ENCODE measurements at regions not wholly inside any gene's neighbourhood (a gene's known extent, or its start where the extent isn't known, plus 50 kb on each side); places are given as distances from the start of the nearest gene placed in this dataset.

- Histone ChIP-seq H3K4me1 (ENCODE audit: control insufficient read depth, insufficient read depth, low read length) (peaks cover 5% of the 10 kb centered on the region), H3K9me3 (ENCODE audit: control insufficient read depth, insufficient read depth, low read length) (no peaks in the 10 kb centered on the region), H3K4me3 (ENCODE audit: low read depth, low read length) (no peak overlapping the region), H3K27me3 (ENCODE audit: control insufficient read depth, insufficient read depth, low read length) (no peaks in the 10 kb centered on the region), H3K36me3 (ENCODE audit: control insufficient read depth, insufficient read depth, low read length) (no peaks in the 10 kb centered on the region), H3K9ac (ENCODE audit: low read depth, low read length) (no peak overlapping the region)
Measured at GRCh38 chr13:72315312-72315711, 412.1 kb downstream of the MZT1 start.

GRCh38 chr13:72314210-72314609 lies 413.2 kb downstream of the MZT1 start:
- Histone ChIP-seq H3K9ac (ENCODE audit: low read depth, low read length) (no peak overlapping the region), H3K27me3 (ENCODE audit: control insufficient read depth, insufficient read depth, low read length) (no peaks in the 10 kb centered on the region), H3K9me3 (ENCODE audit: control insufficient read depth, insufficient read depth, low read length) (no peaks in the 10 kb centered on the region), H3K4me1 (ENCODE audit: control insufficient read depth, insufficient read depth, low read length) (peaks cover 5% of the 10 kb centered on the region), H3K36me3 (ENCODE audit: control insufficient read depth, insufficient read depth, low read length) (no peaks in the 10 kb centered on the region), H3K4me3 (ENCODE audit: low read depth, low read length) (no peak overlapping the region)

GRCh38 chr13:72313546-72313945 lies 413.9 kb downstream of the MZT1 start:
- no peak overlapping the region for H3K4me3 ChIP-seq (ENCODE audit: low read depth, low read length)
- H3K9ac ChIP-seq (ENCODE audit: low read depth, low read length): no peak overlapping the region
- H3K4me1 ChIP-seq (ENCODE audit: control insufficient read depth, insufficient read depth, low read length): no peaks in the 10 kb centered on the region
- H3K9me3 ChIP-seq (ENCODE audit: control insufficient read depth, insufficient read depth, low read length): no peaks in the 10 kb centered on the region
- no peaks in the 10 kb centered on the region for H3K27me3 ChIP-seq (ENCODE audit: control insufficient read depth, insufficient read depth, low read length)
- H3K36me3 ChIP-seq (ENCODE audit: control insufficient read depth, insufficient read depth, low read length): no peaks in the 10 kb centered on the region

- H3K36me3 ChIP-seq (ENCODE audit: control insufficient read depth, insufficient read depth, low read length): no peaks in the 10 kb centered on the region
- no peaks in the 10 kb centered on the region for H3K4me1 ChIP-seq (ENCODE audit: control insufficient read depth, insufficient read depth, low read length)
- no peak overlapping the region for H3K4me3 ChIP-seq (ENCODE audit: low read depth, low read length)
- H3K9me3 ChIP-seq (ENCODE audit: control insufficient read depth, insufficient read depth, low read length): no peaks in the 10 kb centered on the region
- no peaks in the 10 kb centered on the region for H3K27me3 ChIP-seq (ENCODE audit: control insufficient read depth, insufficient read depth, low read length)
- H3K9ac ChIP-seq (ENCODE audit: low read depth, low read length): no peak overlapping the region
Measured at GRCh38 chr13:72303941-72304746, 423.3 kb downstream of the MZT1 start.

- no peaks in the 10 kb centered on the region for H3K36me3 ChIP-seq (ENCODE audit: control insufficient read depth, insufficient read depth, low read length)
- no peaks in the 10 kb centered on the region for H3K27me3 ChIP-seq (ENCODE audit: control insufficient read depth, insufficient read depth, low read length)
- H3K9ac ChIP-seq (ENCODE audit: low read depth, low read length): no peak overlapping the region
- H3K4me3 ChIP-seq (ENCODE audit: low read depth, low read length): no peak overlapping the region
- H3K9me3 ChIP-seq (ENCODE audit: control insufficient read depth, insufficient read depth, low read length): no peaks in the 10 kb centered on the region
- H3K4me1 ChIP-seq (ENCODE audit: control insufficient read depth, insufficient read depth, low read length): peaks cover 3% of the 10 kb centered on the region
Measured at GRCh38 chr13:72296246-72296645, 429.2 kb upstream of the DACH1 start.

- no peak overlapping the region for H3K4me3 ChIP-seq (ENCODE audit: low read depth, low read length)
- no peaks in the 10 kb centered on the region for H3K27me3 ChIP-seq (ENCODE audit: control insufficient read depth, insufficient read depth, low read length)
- H3K9ac ChIP-seq (ENCODE audit: low read depth, low read length): no peak overlapping the region
- peaks cover 3% of the 10 kb centered on the region for H3K4me1 ChIP-seq (ENCODE audit: control insufficient read depth, insufficient read depth, low read length)
- H3K9me3 ChIP-seq (ENCODE audit: control insufficient read depth, insufficient read depth, low read length): no peaks in the 10 kb centered on the region
- no peaks in the 10 kb centered on the region for H3K36me3 ChIP-seq (ENCODE audit: control insufficient read depth, insufficient read depth, low read length)
Measured at GRCh38 chr13:72295153-72295552, 428.1 kb upstream of the DACH1 start.

- Histone ChIP-seq H3K9me3 (ENCODE audit: control insufficient read depth, insufficient read depth, low read length) (no peaks in the 10 kb centered on the region), H3K27me3 (ENCODE audit: control insufficient read depth, insufficient read depth, low read length) (no peaks in the 10 kb centered on the region), H3K4me1 (ENCODE audit: control insufficient read depth, insufficient read depth, low read length) (no peaks in the 10 kb centered on the region)
Measured at GRCh38 chr13:72293206-72293605, 426.2 kb upstream of the DACH1 start.

GRCh38 chr13:72290962-72291681 lies 424.1 kb upstream of the DACH1 start:
- Histone ChIP-seq H3K27me3 (ENCODE audit: control insufficient read depth, insufficient read depth, low read length) (no peaks in the 10 kb centered on the region), H3K9ac (ENCODE audit: low read depth, low read length) (no peak overlapping the region), H3K4me1 (ENCODE audit: control insufficient read depth, insufficient read depth, low read length) (no peaks in the 10 kb centered on the region), H3K36me3 (ENCODE audit: control insufficient read depth, insufficient read depth, low read length) (no peaks in the 10 kb centered on the region), H3K9me3 (ENCODE audit: control insufficient read depth, insufficient read depth, low read length) (no peaks in the 10 kb centered on the region), H3K4me3 (ENCODE audit: low read depth, low read length) (no peak overlapping the region)

More at GRCh38 chr13:72293206-72293605, 426.2 kb upstream of the DACH1 start:
- H3K36me3 ChIP-seq (ENCODE audit: control insufficient read depth, insufficient read depth, low read length): no peaks in the 10 kb centered on the region
- no peak overlapping the region for H3K4me3 ChIP-seq (ENCODE audit: low read depth, low read length)
- H3K9ac ChIP-seq (ENCODE audit: low read depth, low read length): no peak overlapping the region

- H3K4me3 ChIP-seq (ENCODE audit: low read depth, low read length): no peak overlapping the region
- H3K27me3 ChIP-seq (ENCODE audit: control insufficient read depth, insufficient read depth, low read length): no peaks in the 10 kb centered on the region
- no peak overlapping the region for H3K9ac ChIP-seq (ENCODE audit: low read depth, low read length)
- no peaks in the 10 kb centered on the region for H3K4me1 ChIP-seq (ENCODE audit: control insufficient read depth, insufficient read depth, low read length)
- H3K9me3 ChIP-seq (ENCODE audit: control insufficient read depth, insufficient read depth, low read length): no peaks in the 10 kb centered on the region
- no peaks in the 10 kb centered on the region for H3K36me3 ChIP-seq (ENCODE audit: control insufficient read depth, insufficient read depth, low read length)
Measured at GRCh38 chr13:72286421-72286820, 419.4 kb upstream of the DACH1 start.

GRCh38 chr13:72284791-72285190 lies 417.8 kb upstream of the DACH1 start:
- Histone ChIP-seq H3K9me3 (ENCODE audit: control insufficient read depth, insufficient read depth, low read length) (no peaks in the 10 kb centered on the region), H3K36me3 (ENCODE audit: control insufficient read depth, insufficient read depth, low read length) (no peaks in the 10 kb centered on the region), H3K4me1 (ENCODE audit: control insufficient read depth, insufficient read depth, low read length) (no peaks in the 10 kb centered on the region), H3K27me3 (ENCODE audit: control insufficient read depth, insufficient read depth, low read length) (no peaks in the 10 kb centered on the region), H3K4me3 (ENCODE audit: low read depth, low read length) (no peak overlapping the region), H3K9ac (ENCODE audit: low read depth, low read length) (no peak overlapping the region)

GRCh38 chr13:72261732-72262131 lies 394.7 kb upstream of the DACH1 start:
- Histone ChIP-seq H3K27me3 (ENCODE audit: control insufficient read depth, insufficient read depth, low read length) (no peaks in the 10 kb centered on the region), H3K9me3 (ENCODE audit: control insufficient read depth, insufficient read depth, low read length) (no peaks in the 10 kb centered on the region), H3K36me3 (ENCODE audit: control insufficient read depth, insufficient read depth, low read length) (no peaks in the 10 kb centered on the region), H3K4me1 (ENCODE audit: control insufficient read depth, insufficient read depth, low read length) (no peaks in the 10 kb centered on the region), H3K9ac (ENCODE audit: low read depth, low read length) (no peak overlapping the region), H3K4me3 (ENCODE audit: low read depth, low read length) (no peak overlapping the region)

GRCh38 chr13:72259528-72259927 lies 392.5 kb upstream of the DACH1 start:
- H3K27me3 ChIP-seq (ENCODE audit: control insufficient read depth, insufficient read depth, low read length): no peaks in the 10 kb centered on the region
- H3K4me1 ChIP-seq (ENCODE audit: control insufficient read depth, insufficient read depth, low read length): no peaks in the 10 kb centered on the region
- H3K4me3 ChIP-seq (ENCODE audit: low read depth, low read length): no peak overlapping the region
- no peaks in the 10 kb centered on the region for H3K9me3 ChIP-seq (ENCODE audit: control insufficient read depth, insufficient read depth, low read length)
- H3K36me3 ChIP-seq (ENCODE audit: control insufficient read depth, insufficient read depth, low read length): no peaks in the 10 kb centered on the region
- no peak overlapping the region for H3K9ac ChIP-seq (ENCODE audit: low read depth, low read length)

Data from iPS-15b (cell line).